Mesothelial cell of epicardium (in vitro differentiated cells): ENCODE measurements at regions not wholly inside any gene's neighbourhood (a gene's known extent, or its start where the extent isn't known, plus 50 kb on each side); places are given as distances from the start of the nearest gene placed in this dataset.
"Not testable (repeated sequence)": the region's sequence is repeated elsewhere in the genome, so short reads cannot be mapped to it uniquely, and the experiment has no call there.

Experiments
- DNase-seq, 2 experiments: peaks; one replicate each; pipeline ENCODE4 v3.0.0; 2021; ENCODE audit warnings: low spot score in 2 of 2; ENCODE audit not compliant: unreplicated experiment in 2 of 2
- H3K27ac Mint-ChIP-seq: 2 replicates; pipeline ENCODE4 v1.8.0; 2021; ENCODE audit warnings: mixed read lengths
- H3K27me3 Mint-ChIP-seq: 2 replicates; pipeline ENCODE4 v1.8.0; 2021; ENCODE audit warnings: low read depth, mixed read lengths
- H3K36me3 Mint-ChIP-seq: 2 replicates; pipeline ENCODE4 v1.8.0; 2021; ENCODE audit warnings: mixed read lengths
- H3K4me1 Mint-ChIP-seq: 2 replicates; pipeline ENCODE4 v1.8.0; 2021; ENCODE audit warnings: mixed read lengths
- H3K4me3 Mint-ChIP-seq: 2 replicates; pipeline ENCODE4 v1.8.0; 2021; ENCODE audit warnings: mild to moderate bottlenecking, moderate library complexity, mixed read lengths
- H3K9me3 Mint-ChIP-seq: 2 replicates; pipeline ENCODE4 v1.8.0; 2021; ENCODE audit warnings: mixed read lengths
- CTCF ChIP-seq: fragments of 200-600 bp; sonication (generic); IDR thresholded peaks from one replicate; pipeline ENCODE4 v1.5.0; 2021; ENCODE audit warnings: antibody characterized with exemption; ENCODE audit not compliant: unreplicated experiment

- H3K36me3 Mint-ChIP-seq: no peaks in the 10 kb centered on the region
- no peak for DNase-seq
- H3K27ac Mint-ChIP-seq: no peak overlapping the region
- no peak overlapping the region for H3K4me3 Mint-ChIP-seq
- no peak for TF ChIP-seq CTCF
- H3K4me1 Mint-ChIP-seq: no peaks in the 10 kb centered on the region
- H3K9me3 Mint-ChIP-seq: peaks cover 16% of the 10 kb centered on the region
- no peaks in the 10 kb centered on the region for H3K27me3 Mint-ChIP-seq
These were observed 202.7 kb downstream of the PTH2R start for GRCh38 chr2:208609166-208609804.

- peaks cover 16% of the 10 kb centered on the region for H3K9me3 Mint-ChIP-seq
- H3K27me3 Mint-ChIP-seq, H3K27ac Mint-ChIP-seq, H3K36me3 Mint-ChIP-seq, DNase-seq, H3K4me3 Mint-ChIP-seq, H3K4me1 Mint-ChIP-seq: not testable (repeated sequence)
These were observed 209.1 kb downstream of the PTH2R start for GRCh38 chr2:208615675-208616074.

GRCh38 chr2:208618220-208618619 lies 211.6 kb downstream of the PTH2R start:
- Mint-ChIP-seq H3K4me3 (no peak overlapping the region), H3K27me3 (no peaks in the 10 kb centered on the region), H3K9me3 (peaks cover 6% of the 10 kb centered on the region), H3K27ac (no peak overlapping the region), H3K4me1 (no peaks in the 10 kb centered on the region), H3K36me3 (no peaks in the 10 kb centered on the region)
- DNase-seq: no peak
- no peak for TF ChIP-seq CTCF

GRCh38 chr2:208619993-208620392 lies 213.4 kb downstream of the PTH2R start:
- Mint-ChIP-seq H3K4me1 (no peaks in the 10 kb centered on the region), H3K27me3 (no peaks in the 10 kb centered on the region), H3K27ac (no peak overlapping the region), H3K9me3 (peaks cover 6% of the 10 kb centered on the region), H3K4me3 (no peak overlapping the region), H3K36me3 (no peaks in the 10 kb centered on the region)
- TF ChIP-seq CTCF: no peak
- DNase-seq: no peak

GRCh38 chr2:208620487-208620978 lies 213.9 kb downstream of the PTH2R start:
- no peaks in the 10 kb centered on the region for H3K36me3 Mint-ChIP-seq
- no peak for TF ChIP-seq CTCF
- H3K27ac Mint-ChIP-seq: no peak overlapping the region
- no peaks in the 10 kb centered on the region for H3K4me1 Mint-ChIP-seq
- DNase-seq: no peak
- no peaks in the 10 kb centered on the region for H3K27me3 Mint-ChIP-seq
- H3K9me3 Mint-ChIP-seq: peaks cover 6% of the 10 kb centered on the region
- no peak overlapping the region for H3K4me3 Mint-ChIP-seq

- Mint-ChIP-seq H3K27me3 (no peaks in the 10 kb centered on the region), H3K4me3 (no peak overlapping the region), H3K27ac (no peak overlapping the region), H3K4me1 (peaks cover 4% of the 10 kb centered on the region), H3K36me3 (no peaks in the 10 kb centered on the region), H3K9me3 (no peaks in the 10 kb centered on the region)
- no peak for DNase-seq
- no peak for TF ChIP-seq CTCF
These were observed 220.7 kb downstream of the PTH2R start for GRCh38 chr2:208627110-208627884.
